Lower lobe of right lung (tissue), 2 donors: ENCODE measurements at regions not wholly inside any gene's neighbourhood (a gene's known extent, or its start where the extent isn't known, plus 50 kb on each side); places are given as distances from the start of the nearest gene placed in this dataset.

ENCODE experiments used
- ATAC-seq, 2 donors: fragments of 200-7000 bp; cut with Tn5 transposase; one replicate each; pipeline ENCODE4 v1.9.1; 2020 to 2022; ENCODE audit warnings: mild to moderate bottlenecking in 2 of 2, moderate library complexity in 2 of 2
- DNase-seq: peaks from one replicate; pipeline ENCODE4 v3.0.0-alpha.2; 2020
- H3K27ac ChIP-seq: fragments of 200-600 bp; one replicate; pipeline ENCODE4 v1.8.0; 2022
- H3K27me3 ChIP-seq: fragments of 200-600 bp; one replicate; pipeline ENCODE4 v1.8.0; 2022; ENCODE audit warnings: low read depth
- H3K36me3 ChIP-seq: fragments of 200-600 bp; one replicate; pipeline ENCODE4 v1.8.0; 2022; ENCODE audit warnings: mild to moderate bottlenecking
- H3K4me1 ChIP-seq: fragments of 200-600 bp; one replicate; pipeline ENCODE4 v1.8.0; 2022
- H3K4me3 ChIP-seq: fragments of 200-600 bp; one replicate; pipeline ENCODE4 v1.8.0; 2022; ENCODE audit warnings: mild to moderate bottlenecking
- H3K9me3 ChIP-seq: fragments of 200-600 bp; one replicate; pipeline ENCODE4 v1.8.0; 2022
- intact Hi-C: fragments of 100-400 bp; cut with DNase I; formaldehyde crosslinking; loops from one replicate; pipeline ENCODE4 v1.11.0; 2022
- TF ChIP-seq, protein P1 (sequence below): fragments of 200-600 bp; IDR thresholded peaks from one replicate; pipeline ENCODE4 v1.8.0; 2022; ENCODE audit warnings: antibody characterized with exemption, mild to moderate bottlenecking
- donor health status: DM: no; HTN: yes; CAD: no; lungs with severe emphysema.

DNA sequence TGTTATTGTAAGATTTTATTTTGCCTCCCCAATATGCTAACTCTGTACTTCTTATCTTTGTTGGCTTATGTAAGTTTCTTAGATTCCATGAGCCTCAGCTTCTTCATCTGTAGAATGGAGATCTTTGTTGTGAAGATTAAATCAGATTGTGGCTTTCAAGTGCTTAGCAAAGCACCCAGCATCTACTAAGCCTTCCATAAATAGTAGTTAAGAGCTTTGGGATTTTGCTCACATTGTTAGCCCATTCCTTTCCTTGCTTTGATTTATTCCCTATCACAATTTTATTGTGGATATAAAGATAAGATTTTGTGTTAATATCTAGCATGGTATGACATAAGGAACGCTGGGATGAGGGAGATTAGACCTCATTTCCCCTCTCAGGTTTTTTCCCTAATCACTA is 501.4 kb downstream of the PYDC2 start:
- H3K4me3 ChIP-seq: no peak overlapping the region
- intact Hi-C loops: no loop called here
- no peak for ATAC-seq
- no peaks in the 10 kb centered on the region for H3K36me3 ChIP-seq
- no peaks in the 10 kb centered on the region for H3K27me3 ChIP-seq
- TF ChIP-seq, protein P1, sequence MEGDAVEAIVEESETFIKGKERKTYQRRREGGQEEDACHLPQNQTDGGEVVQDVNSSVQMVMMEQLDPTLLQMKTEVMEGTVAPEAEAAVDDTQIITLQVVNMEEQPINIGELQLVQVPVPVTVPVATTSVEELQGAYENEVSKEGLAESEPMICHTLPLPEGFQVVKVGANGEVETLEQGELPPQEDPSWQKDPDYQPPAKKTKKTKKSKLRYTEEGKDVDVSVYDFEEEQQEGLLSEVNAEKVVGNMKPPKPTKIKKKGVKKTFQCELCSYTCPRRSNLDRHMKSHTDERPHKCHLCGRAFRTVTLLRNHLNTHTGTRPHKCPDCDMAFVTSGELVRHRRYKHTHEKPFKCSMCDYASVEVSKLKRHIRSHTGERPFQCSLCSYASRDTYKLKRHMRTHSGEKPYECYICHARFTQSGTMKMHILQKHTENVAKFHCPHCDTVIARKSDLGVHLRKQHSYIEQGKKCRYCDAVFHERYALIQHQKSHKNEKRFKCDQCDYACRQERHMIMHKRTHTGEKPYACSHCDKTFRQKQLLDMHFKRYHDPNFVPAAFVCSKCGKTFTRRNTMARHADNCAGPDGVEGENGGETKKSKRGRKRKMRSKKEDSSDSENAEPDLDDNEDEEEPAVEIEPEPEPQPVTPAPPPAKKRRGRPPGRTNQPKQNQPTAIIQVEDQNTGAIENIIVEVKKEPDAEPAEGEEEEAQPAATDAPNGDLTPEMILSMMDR: no peak
- no peaks in the 10 kb centered on the region for H3K4me1 ChIP-seq
- H3K27ac ChIP-seq: no peak overlapping the region
- DNase-seq: no peak
- no peaks in the 10 kb centered on the region for H3K9me3 ChIP-seq

DNA sequence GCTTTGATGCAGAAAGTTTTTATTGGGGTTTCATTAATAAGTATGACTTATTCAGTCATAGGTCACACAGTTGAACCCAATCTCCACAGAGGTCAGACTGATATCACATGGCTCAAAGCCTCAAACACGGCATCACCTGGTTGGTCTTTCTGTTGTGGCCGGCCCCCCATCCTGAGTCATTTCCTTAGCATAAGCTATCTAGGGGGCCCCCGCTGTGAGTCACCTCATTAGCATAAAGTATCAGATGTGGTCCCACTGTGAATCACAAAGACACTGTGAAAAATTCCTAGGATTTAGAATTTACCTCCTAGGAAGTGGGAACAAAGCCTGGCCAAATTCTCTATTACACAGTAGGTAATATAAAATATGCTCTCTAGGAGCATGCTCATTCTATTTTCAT is 502.2 kb downstream of the PYDC2 start:
- H3K27ac ChIP-seq: no peak overlapping the region
- TF ChIP-seq, protein P1: no peak
- no peaks in the 10 kb centered on the region for H3K36me3 ChIP-seq
- H3K27me3 ChIP-seq: no peaks in the 10 kb centered on the region
- no peak overlapping the region for H3K4me3 ChIP-seq
- H3K4me1 ChIP-seq: no peaks in the 10 kb centered on the region
- DNase-seq (no peak), ATAC-seq (no peak)
- intact Hi-C loops: no loop called here
- H3K9me3 ChIP-seq: no peaks in the 10 kb centered on the region

DNA sequence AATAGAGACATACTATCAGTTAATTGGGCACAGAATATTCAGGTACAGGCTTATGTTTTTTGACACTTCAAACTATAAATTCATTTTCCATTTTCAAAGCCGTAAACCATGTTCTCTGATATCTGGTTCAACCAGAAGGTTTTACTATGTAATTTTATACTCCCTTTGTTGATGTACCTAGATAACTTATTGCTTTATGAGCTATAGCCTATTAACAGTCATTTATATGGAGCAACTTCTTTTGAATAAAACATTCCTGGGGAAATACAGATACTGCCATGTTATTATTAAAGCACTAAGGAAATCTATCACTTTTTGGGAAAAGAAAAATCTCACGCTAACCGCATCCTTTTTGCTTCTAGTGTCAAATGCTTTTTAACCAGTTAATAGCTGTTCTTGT is 505.6 kb downstream of the PYDC2 start:
- H3K27ac ChIP-seq: no peak overlapping the region
- TF ChIP-seq, protein P1: no peak
- no peaks in the 10 kb centered on the region for H3K4me1 ChIP-seq
- no peaks in the 10 kb centered on the region for H3K36me3 ChIP-seq
- no peaks in the 10 kb centered on the region for H3K9me3 ChIP-seq
- DNase-seq: no peak
- no peaks in the 10 kb centered on the region for H3K27me3 ChIP-seq
- no peak for ATAC-seq
- intact Hi-C loops: no loop called here
- H3K4me3 ChIP-seq: no peak overlapping the region

DNA sequence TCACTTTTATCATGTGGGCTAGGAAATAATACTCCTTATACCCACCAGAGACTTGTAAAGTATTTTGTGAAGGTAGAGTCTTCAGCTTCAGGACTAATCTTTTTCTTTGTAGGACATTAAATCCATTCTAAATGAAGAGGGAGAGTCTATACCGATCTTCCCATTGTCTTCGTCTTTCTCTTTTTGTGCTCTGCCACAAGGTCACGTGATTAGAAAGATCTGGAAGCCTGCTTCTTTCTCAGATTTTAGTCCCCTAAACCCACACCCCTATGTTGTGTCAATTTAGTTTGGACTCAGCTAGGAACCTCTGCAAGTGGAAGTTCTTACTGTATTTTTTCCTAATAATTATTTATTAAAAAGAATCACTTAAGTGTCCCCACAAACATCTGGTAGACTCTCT is 507.3 kb downstream of the PYDC2 start:
- intact Hi-C loops: no loop called here
- ATAC-seq (no peak), DNase-seq (no peak)
- no peaks in the 10 kb centered on the region for H3K27me3 ChIP-seq
- TF ChIP-seq, protein P1: no peak
- H3K27ac ChIP-seq: no peak overlapping the region
- no peaks in the 10 kb centered on the region for H3K36me3 ChIP-seq
- H3K4me1 ChIP-seq: no peaks in the 10 kb centered on the region
- H3K9me3 ChIP-seq: no peaks in the 10 kb centered on the region
- H3K4me3 ChIP-seq: no peak overlapping the region

- ATAC-seq: no peak
- Histone ChIP-seq H3K36me3 (no peaks in the 10 kb centered on the region), H3K4me3 (no peak overlapping the region), H3K9me3 (no peaks in the 10 kb centered on the region), H3K4me1 (no peaks in the 10 kb centered on the region), H3K27ac (no peak overlapping the region), H3K27me3 (no peaks in the 10 kb centered on the region)
- intact Hi-C loops: no loop called here
- TF ChIP-seq, protein P1: no peak
- DNase-seq: no peak
Observed at GRCh38 chr3:191972714-191973398, 511.9 kb downstream of the PYDC2 start.

GRCh38 chr3:191973820-191974219 is 512.9 kb downstream of the PYDC2 start:
- Histone ChIP-seq H3K27ac (no peak overlapping the region), H3K9me3 (no peaks in the 10 kb centered on the region), H3K4me1 (no peaks in the 10 kb centered on the region), H3K4me3 (no peak overlapping the region), H3K27me3 (no peaks in the 10 kb centered on the region), H3K36me3 (no peaks in the 10 kb centered on the region)
- ATAC-seq: no peak
- intact Hi-C loops: no loop called here
- DNase-seq: no peak
- TF ChIP-seq, protein P1: no peak
